HG02973 (cell line): ENCODE measurements at regions not wholly inside any gene's neighbourhood (a gene's known extent, or its start where the extent isn't known, plus 50 kb on each side); places are given as distances from the start of the nearest gene placed in this dataset.
"Not testable (repeated sequence)": the region's sequence is repeated elsewhere in the genome, so short reads cannot be mapped to it uniquely, and the experiment has no call there.

Experiments used
- ATAC-seq: cut with Tn5 transposase; IDR thresholded peaks from one replicate; pipeline ENCODE4 v1.9.1; 2021; ENCODE audit warnings: moderate library complexity; ENCODE audit not compliant: unreplicated experiment

GRCh38 chr7:125299003-125299765, 369.6 kb upstream of the POT1 start:
- no peak for ATAC-seq

GRCh38 chr7:125279961-125280360, 350.3 kb upstream of the POT1 start:
- no peak for ATAC-seq

- no peak for ATAC-seq
Observed at GRCh38 chr7:125278318-125278717, 348.7 kb upstream of the POT1 start.

GRCh38 chr7:125274742-125275141, 345.1 kb upstream of the POT1 start:
- not testable (repeated sequence) for ATAC-seq

- ATAC-seq = not testable (repeated sequence)
Observed at GRCh38 chr7:125264174-125264856, 334.7 kb upstream of the POT1 start.

GRCh38 chr7:125258876-125259417, 329.3 kb upstream of the POT1 start:
- ATAC-seq = not testable (repeated sequence)

GRCh38 chr7:125257617-125258016, 328.0 kb upstream of the POT1 start:
- ATAC-seq = no peak

- no peak for ATAC-seq
Observed at GRCh38 chr7:125256446-125256845, 326.8 kb upstream of the POT1 start.

- no peak for ATAC-seq
Observed at GRCh38 chr7:125255810-125256209, 326.2 kb upstream of the POT1 start.

GRCh38 chr7:125254566-125254965, 324.9 kb upstream of the POT1 start:
- no peak for ATAC-seq

- no peak for ATAC-seq
Observed at GRCh38 chr7:125253452-125254190, 324.0 kb upstream of the POT1 start.

GRCh38 chr7:125247514-125248098, 318.0 kb upstream of the POT1 start:
- no peak for ATAC-seq

- ATAC-seq = no peak
Observed at GRCh38 chr7:125246706-125247105, 317.1 kb upstream of the POT1 start.

GRCh38 chr7:125241548-125241947, 311.9 kb upstream of the POT1 start:
- no peak for ATAC-seq

GRCh38 chr7:125222596-125222995, 293.0 kb upstream of the POT1 start:
- no peak for ATAC-seq

GRCh38 chr7:125218076-125218475, 288.5 kb upstream of the POT1 start:
- ATAC-seq = no peak

GRCh38 chr7:125201002-125201401, 271.4 kb upstream of the POT1 start:
- no peak for ATAC-seq

- no peak for ATAC-seq
Observed at GRCh38 chr7:125197731-125198393, 268.2 kb upstream of the POT1 start.

GRCh38 chr7:125195156-125195555, 265.5 kb upstream of the POT1 start:
- ATAC-seq = no peak

GRCh38 chr7:125193263-125193662, 263.6 kb upstream of the POT1 start:
- ATAC-seq = no peak

- ATAC-seq = no peak
Observed at GRCh38 chr7:125184801-125185200, 255.2 kb upstream of the POT1 start.
